Activated naive CD8-positive, alpha-beta T cell treated with anti-CD3 and anti-CD28 coated beads, Interleukin-2, amount 50 U/mL, for 16 hours (primary cell): ENCODE measurements at regions not wholly inside any gene's neighbourhood (a gene's known extent, or its start where the extent isn't known, plus 50 kb on each side); places are given as distances from the start of the nearest gene placed in this dataset.
"Not testable (repeated sequence)": the region's sequence is repeated elsewhere in the genome, so short reads cannot be mapped to it uniquely, and the experiment has no call there.

Source experiments
- DNase-seq: peaks from one replicate; pipeline ENCODE4 v3.0.0-alpha.2; 2020; ENCODE audit warnings: low read depth, low spot score

DNA sequence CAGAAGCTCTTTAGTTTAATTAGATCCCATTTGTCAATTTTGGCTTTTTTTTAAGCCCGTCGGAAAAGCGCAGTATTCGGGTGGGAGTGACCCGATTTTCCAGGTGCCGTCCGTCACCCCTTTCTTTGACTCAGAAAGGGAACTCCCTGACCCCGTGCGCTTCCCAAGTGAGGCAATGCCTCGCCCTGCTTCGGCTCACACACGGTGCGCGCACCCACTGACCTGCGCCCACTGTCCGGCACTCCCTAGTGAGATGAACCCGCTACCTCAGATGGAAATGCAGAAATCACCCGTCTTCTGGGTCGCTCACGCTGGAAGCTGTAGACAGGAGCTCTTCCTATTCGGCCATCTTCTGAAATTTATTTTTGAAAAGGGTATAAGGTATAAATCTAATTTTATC, 433.4 kb upstream of the NRG3 start:
- DNase-seq, result not testable (repeated sequence)

GRCh38 chr10:81444242-81444929, 430.6 kb upstream of the NRG3 start:
- no peak for DNase-seq

GRCh38 chr10:81450651-81451050, 424.3 kb upstream of the NRG3 start:
- no peak for DNase-seq

GRCh38 chr10:81472927-81473470, 402.0 kb upstream of the NRG3 start:
- no peak for DNase-seq

DNA sequence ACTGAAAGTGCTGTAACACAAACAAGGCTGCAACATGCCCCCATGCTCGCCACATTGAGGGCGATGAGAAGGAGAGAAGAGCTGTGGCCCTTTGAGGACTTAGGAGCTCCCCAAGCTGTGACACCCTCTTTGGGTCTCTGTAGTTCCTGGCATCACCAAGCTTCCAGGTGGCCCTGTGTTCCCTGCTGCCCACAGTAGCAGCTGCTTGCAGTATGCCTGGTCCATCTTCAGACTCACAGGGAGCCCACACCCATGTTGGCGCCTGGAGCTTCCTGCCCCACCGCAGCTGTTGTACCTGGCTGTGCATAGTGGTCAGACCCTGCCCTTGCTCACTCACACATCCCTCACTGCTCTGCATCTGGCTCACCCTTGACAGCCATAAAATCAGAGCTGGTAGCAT, 401.2 kb upstream of the NRG3 start:
- no peak for DNase-seq

DNA sequence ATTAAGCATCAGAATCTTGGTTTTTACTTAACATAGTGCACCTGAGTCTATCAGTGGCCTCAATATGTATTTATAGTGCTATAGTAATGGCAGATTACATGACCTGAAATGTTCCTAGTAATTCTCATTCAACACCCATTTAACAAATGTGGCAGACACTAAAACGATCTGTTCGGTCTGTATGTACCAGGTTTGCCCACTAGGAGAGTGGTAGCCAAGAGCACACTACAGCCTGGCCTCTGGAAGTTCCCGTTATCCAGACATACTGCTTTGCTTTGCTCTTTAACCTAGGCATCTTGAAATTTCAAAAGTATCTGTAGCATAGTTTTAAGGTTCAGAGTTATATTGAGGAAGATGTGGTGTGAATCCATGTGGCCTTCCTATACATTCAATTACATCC, 395.7 kb upstream of the NRG3 start:
- no peak for DNase-seq

- DNase-seq, result no peak
Observed at GRCh38 chr10:81496626-81497025, 378.4 kb upstream of the NRG3 start.

GRCh38 chr10:81498011-81498551, 376.9 kb upstream of the NRG3 start:
- no peak for DNase-seq

- DNase-seq, result no peak
Observed at GRCh38 chr10:81502677-81503359, 372.2 kb upstream of the NRG3 start.

GRCh38 chr10:81505777-81506176, 369.2 kb upstream of the NRG3 start:
- DNase-seq, result not testable (repeated sequence)

DNA sequence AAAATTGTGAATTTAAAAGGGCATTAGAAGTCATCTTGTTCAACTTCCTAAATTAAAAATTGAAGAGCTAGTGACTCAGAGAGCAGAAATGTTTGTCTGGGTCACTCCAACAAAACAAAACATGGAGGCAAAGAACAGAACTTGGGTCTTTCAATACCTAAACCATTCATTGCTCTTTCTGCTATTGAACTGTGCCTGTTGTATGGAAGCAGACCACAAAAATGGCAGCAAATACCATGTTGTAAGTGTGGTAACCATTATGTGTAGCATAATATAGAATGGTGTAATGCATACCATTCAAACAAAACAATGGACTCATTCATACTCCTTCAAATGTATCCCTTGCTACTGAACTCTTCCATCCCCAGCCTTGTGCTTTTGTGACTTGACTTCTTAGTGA, 360.2 kb upstream of the NRG3 start:
- DNase-seq, result no peak

DNA sequence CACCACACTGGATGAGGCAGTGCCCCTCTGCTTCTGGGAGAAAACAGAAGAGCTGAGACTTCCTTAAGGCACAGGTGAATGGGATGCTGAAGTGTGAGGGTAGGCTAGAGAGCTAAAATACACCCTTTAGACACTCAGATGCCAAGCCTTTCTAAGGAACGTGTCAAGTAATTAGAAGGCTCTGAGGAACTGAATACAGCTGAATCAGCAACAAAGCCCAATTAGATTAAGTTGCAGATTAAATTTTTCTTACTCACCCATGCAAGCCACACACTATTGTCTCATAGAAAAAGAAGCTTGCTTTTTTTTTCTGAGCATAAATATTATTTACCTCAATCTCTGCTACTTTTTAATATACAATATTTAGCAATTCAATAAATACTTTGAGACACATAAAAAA, 354.3 kb upstream of the NRG3 start:
- DNase-seq, result no peak

DNA sequence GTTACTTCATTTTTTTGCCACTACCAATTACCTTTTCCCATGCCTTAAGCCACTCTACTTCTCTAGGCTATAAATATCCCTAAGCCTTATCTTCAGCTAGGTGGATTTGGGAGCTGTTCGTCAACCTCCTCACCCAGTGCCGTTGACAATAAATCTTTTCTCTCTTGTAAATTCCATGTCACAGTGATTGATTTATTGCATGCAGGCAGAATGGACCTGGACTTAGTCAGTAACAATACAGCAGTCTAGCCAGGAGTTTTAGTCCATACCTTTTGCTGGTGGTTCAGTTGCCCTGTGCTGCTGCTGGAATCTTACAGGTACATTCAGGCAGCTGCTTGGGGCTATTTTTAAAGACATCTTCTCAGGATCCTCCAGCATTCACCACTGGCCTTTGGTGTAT, 350.5 kb upstream of the NRG3 start:
- no peak for DNase-seq

DNA sequence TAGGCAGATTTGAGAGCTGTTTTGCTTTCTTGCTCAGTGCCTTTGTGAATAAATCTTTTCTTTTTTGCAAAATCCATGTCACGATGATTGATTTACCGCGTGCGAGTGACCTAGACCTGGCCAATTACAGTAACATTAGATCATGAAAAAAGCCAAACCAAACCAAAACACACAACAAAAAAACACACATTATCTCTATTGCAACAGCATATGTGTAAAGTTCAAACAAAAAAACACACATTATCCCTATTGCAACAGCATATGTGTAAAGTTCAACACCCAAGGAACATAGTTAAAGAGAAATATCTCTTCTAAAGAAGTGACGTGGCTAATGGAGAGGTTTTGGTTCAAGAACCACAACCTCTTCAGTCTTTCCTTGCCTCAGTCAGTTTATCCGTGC, 342.6 kb upstream of the NRG3 start:
- no peak for DNase-seq

DNA sequence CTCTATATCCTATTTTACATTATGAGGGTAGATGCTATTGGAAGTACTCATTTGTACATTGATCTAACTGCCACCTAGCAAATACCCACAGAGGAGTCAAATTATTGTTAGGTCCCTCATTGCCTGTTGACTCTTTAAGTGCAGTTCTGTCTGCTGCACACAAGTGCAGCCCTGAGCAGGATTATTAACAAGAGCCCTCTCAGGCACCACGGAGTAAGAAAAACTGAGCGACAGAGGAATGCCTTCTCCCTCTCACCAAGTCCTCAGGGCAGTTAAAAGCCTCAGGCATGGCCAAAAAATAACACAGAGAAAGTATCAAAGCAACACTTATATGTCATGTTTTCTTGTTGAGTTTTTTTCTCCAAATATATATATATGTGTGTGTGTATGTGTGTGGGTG, 340.0 kb upstream of the NRG3 start:
- no peak for DNase-seq

- DNase-seq, result no peak
Observed at GRCh38 chr10:81541517-81541916, 333.5 kb upstream of the NRG3 start.

- no peak for DNase-seq
Observed at GRCh38 chr10:81546243-81546642, 328.8 kb upstream of the NRG3 start.

- DNase-seq, result no peak
Observed at GRCh38 chr10:81548160-81548559, 326.8 kb upstream of the NRG3 start.

DNA sequence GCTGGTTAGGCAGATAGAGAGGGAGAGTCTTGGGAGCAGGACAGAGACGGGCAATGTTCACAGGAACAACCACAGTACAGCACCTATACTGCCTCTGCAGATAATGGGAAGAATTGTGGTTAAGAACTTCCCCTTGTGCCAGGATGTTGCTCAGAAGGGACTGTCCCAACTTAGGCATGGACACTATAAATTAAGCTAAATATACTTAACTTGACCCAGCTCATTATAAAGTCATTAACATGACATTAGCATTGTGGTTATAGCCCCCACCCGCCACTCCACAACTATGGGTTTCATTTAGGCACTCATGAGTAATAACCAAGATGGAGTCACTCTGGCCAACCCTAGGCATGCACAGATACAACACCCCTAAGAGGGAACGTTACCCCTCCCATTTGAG, 310.9 kb upstream of the NRG3 start:
- no peak for DNase-seq

DNA sequence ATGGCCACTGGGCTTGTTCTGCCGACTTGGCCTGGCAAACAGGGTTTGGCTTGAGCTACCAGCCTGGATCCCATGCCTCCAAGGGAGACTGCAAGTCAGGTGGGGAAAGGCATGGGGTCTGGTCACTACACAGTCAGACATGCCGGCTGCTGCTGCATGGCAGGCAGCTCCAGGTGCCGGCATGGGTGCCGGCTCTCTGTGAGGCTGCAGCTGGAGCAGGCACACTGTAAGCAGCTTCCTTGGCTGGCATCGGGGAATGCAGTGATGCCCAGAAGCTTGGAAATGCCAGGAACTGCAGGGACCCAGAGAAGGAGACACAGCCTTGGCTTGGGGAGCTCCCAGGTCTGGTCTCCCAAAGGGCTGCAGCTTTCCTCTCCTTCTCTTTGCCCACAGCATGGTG, 305.5 kb upstream of the NRG3 start:
- no peak for DNase-seq

- no peak for DNase-seq
Observed at GRCh38 chr10:81570349-81570748, 304.6 kb upstream of the NRG3 start.

- no peak for DNase-seq
Observed at GRCh38 chr10:81570878-81571794, 303.9 kb upstream of the NRG3 start.
